Activated gamma-delta T cell (primary cell): ENCODE measurements at regions not wholly inside any gene's neighbourhood (a gene's known extent, or its start where the extent isn't known, plus 50 kb on each side); places are given as distances from the start of the nearest gene placed in this dataset.
"Not testable (repeated sequence)": the region's sequence is repeated elsewhere in the genome, so short reads cannot be mapped to it uniquely, and the experiment has no call there.

Experiments
- DNase-seq: peaks from one replicate; lab custom pipeline; 2025; lab: John Stamatoyannopoulos, UW

GRCh38 chr16:66058172-66058691 is 308.3 kb upstream of the CDH5 start:
- DNase-seq: no peak

GRCh38 chr16:66057057-66057456 is 309.4 kb upstream of the CDH5 start:
- DNase-seq: no peak

- DNase-seq: no peak
These were observed 312.4 kb upstream of the CDH5 start for GRCh38 chr16:66054095-66054494.

GRCh38 chr16:66052745-66053144 is 313.7 kb upstream of the CDH5 start:
- DNase-seq: no peak

GRCh38 chr16:66050991-66051390 is 315.5 kb upstream of the CDH5 start:
- no peak for DNase-seq

- no peak for DNase-seq
These were observed 316.6 kb upstream of the CDH5 start for GRCh38 chr16:66049865-66050264.

- no peak for DNase-seq
These were observed 320.9 kb upstream of the CDH5 start for GRCh38 chr16:66045626-66046025.

GRCh38 chr16:66044556-66044955 is 321.9 kb upstream of the CDH5 start:
- no peak for DNase-seq

- no peak for DNase-seq
These were observed 322.4 kb upstream of the CDH5 start for GRCh38 chr16:66044089-66044488.

- DNase-seq: no peak
These were observed 323.2 kb upstream of the CDH5 start for GRCh38 chr16:66043326-66043725.

GRCh38 chr16:66042341-66042740 is 324.1 kb upstream of the CDH5 start:
- no peak for DNase-seq

GRCh38 chr16:66041907-66042306 is 324.6 kb upstream of the CDH5 start:
- no peak for DNase-seq

GRCh38 chr16:66039793-66040192 is 326.7 kb upstream of the CDH5 start:
- DNase-seq: no peak

- DNase-seq: no peak
These were observed 329.4 kb upstream of the CDH5 start for GRCh38 chr16:66036793-66037715.

- no peak for DNase-seq
These were observed 330.3 kb upstream of the CDH5 start for GRCh38 chr16:66036184-66036583.

GRCh38 chr16:66035096-66035495 is 331.4 kb upstream of the CDH5 start:
- DNase-seq: no peak

- no peak for DNase-seq
These were observed 333.6 kb upstream of the CDH5 start for GRCh38 chr16:66032841-66033240.

- DNase-seq: no peak
These were observed 336.5 kb upstream of the CDH5 start for GRCh38 chr16:66030036-66030435.

- DNase-seq: no peak
These were observed 337.8 kb upstream of the CDH5 start for GRCh38 chr16:66028510-66029216.

GRCh38 chr16:66026787-66027330 is 339.6 kb upstream of the CDH5 start:
- DNase-seq: no peak

- no peak for DNase-seq
These were observed 340.3 kb upstream of the CDH5 start for GRCh38 chr16:66026211-66026610.

GRCh38 chr16:66025751-66026150 is 340.7 kb upstream of the CDH5 start:
- DNase-seq: no peak

- not testable (repeated sequence) for DNase-seq
These were observed 341.9 kb upstream of the CDH5 start for GRCh38 chr16:66024567-66024966.
